Activated CD4-positive, alpha-beta T cell treated with anti-CD3 and anti-CD28 coated beads for 36 hours (primary cell): ENCODE measurements at regions not wholly inside any gene's neighbourhood (a gene's known extent, or its start where the extent isn't known, plus 50 kb on each side); places are given as distances from the start of the nearest gene placed in this dataset.

ENCODE experiments used
- ATAC-seq: fragments of 200-7000 bp; cut with Tn5 transposase; one replicate; pipeline ENCODE4 v1.10.0; 2021; ENCODE audit warnings: mild to moderate bottlenecking, moderate library complexity
- CTCF ChIA-PET: fragments of 350-600 bp; sonication (Branson Sonifier 250); formaldehyde crosslinking; loops from one replicate; lab custom pipeline; 2021; ENCODE audit warnings: antibody characterized with exemption; lab: Charles Lee
- POLR2A ChIA-PET: fragments of 350-600 bp; sonication (Branson Sonifier 250); formaldehyde crosslinking; loops from one replicate; lab custom pipeline; 2021; ENCODE audit warnings: antibody characterized with exemption, inconsistent platforms; lab: Charles Lee
- DNase-seq: peaks from one replicate; pipeline ENCODE4 v3.0.0-alpha.2; 2020
- H3K27ac Mint-ChIP-seq: one replicate; pipeline ENCODE4 v1.8.0; 2021; ENCODE audit warnings: mixed read lengths
- H3K27me3 Mint-ChIP-seq: one replicate; pipeline ENCODE4 v1.8.0; 2021; ENCODE audit warnings: mixed read lengths
- H3K36me3 Mint-ChIP-seq: one replicate; pipeline ENCODE4 v1.8.0; 2021; ENCODE audit warnings: low read depth, mixed read lengths
- H3K4me1 Mint-ChIP-seq: one replicate; pipeline ENCODE4 v1.8.0; 2021; ENCODE audit warnings: mixed read lengths
- H3K4me3 Mint-ChIP-seq: one replicate; pipeline ENCODE4 v1.8.0; 2021; ENCODE audit warnings: mild to moderate bottlenecking, moderate library complexity, mixed read lengths
- H3K9me3 Mint-ChIP-seq: one replicate; pipeline ENCODE4 v1.8.0; 2021; ENCODE audit warnings: low read depth, mixed read lengths
- intact Hi-C, 2 experiments: fragments of 100-400 bp; cut with DNase I in 1 of 2; cut with micrococcal nuclease in 1 of 2; formaldehyde crosslinking; loops; one replicate each; pipeline versions ENCODE4 v1.14.2 to v1.15.1; 2022 to 2024; cut with DNase I, micrococcal nuclease

DNA sequence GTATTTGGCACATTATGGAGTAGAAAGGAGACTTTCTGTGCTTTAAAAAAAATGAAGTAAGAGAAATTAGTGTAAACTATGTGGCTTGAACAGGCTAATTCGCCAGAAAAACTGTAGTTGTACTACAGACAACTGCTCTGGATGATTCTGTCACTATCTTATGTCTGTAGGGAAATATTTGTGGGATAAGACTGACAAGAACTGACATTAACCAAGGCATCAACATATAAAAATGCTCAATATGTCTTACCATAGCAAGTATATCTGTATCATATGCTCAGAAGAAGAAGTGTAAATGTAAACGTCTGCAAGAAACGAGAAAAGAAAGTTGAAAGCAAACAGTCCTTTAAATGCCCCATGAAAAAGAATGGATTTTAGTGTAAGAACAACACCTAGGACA, 1545.0 kb downstream of the CDH8 start:
- ChIA-PET POLR2A (no interaction called here), CTCF (no interaction called here)
- no peaks in the 10 kb centered on the region for H3K36me3 Mint-ChIP-seq
- H3K27me3 Mint-ChIP-seq = no peaks in the 10 kb centered on the region
- peaks cover 17% of the 10 kb centered on the region for H3K9me3 Mint-ChIP-seq
- H3K4me3 Mint-ChIP-seq = no peak overlapping the region
- ATAC-seq = no peak
- intact Hi-C loops = no loop called here
- no peaks in the 10 kb centered on the region for H3K4me1 Mint-ChIP-seq
- DNase-seq = no peak
- H3K27ac Mint-ChIP-seq = no peak overlapping the region

DNA sequence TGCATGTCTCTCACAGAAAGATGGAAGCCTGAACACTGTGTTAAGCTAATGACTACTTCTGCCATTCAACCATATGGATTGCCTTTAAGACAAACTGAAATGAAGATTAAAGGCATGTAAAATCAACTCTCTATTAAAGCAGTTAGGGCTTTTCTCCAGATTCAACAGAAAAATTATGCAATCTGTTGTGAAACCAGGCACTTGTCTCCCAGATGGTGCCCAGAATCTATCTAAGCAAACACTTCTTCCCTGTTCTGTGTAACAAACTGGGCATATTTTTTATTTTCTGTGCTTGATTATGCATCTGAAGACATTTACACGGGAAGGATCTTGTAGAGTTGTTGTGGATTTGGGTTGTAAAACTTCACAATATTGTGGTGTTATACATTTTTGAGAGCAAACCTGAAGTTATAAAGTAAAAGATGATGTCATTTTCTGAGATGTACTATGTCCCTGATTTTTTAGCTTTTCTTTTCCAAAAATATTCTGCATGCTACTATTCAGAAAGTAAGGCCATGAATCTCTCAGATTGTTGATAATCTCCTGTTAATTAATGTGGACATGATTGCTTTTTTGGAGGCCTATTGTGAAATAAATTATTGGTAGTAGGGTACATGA, 1550.3 kb downstream of the CDH8 start:
- intact Hi-C loops = no loop called here
- ATAC-seq (no peak), DNase-seq (no peak)
- Mint-ChIP-seq H3K27ac (no peak overlapping the region), H3K27me3 (no peaks in the 10 kb centered on the region), H3K36me3 (no peaks in the 10 kb centered on the region), H3K4me3 (no peak overlapping the region), H3K4me1 (no peaks in the 10 kb centered on the region), H3K9me3 (peaks cover 15% of the 10 kb centered on the region)
- ChIA-PET POLR2A (no interaction called here), CTCF (no interaction called here)

DNA sequence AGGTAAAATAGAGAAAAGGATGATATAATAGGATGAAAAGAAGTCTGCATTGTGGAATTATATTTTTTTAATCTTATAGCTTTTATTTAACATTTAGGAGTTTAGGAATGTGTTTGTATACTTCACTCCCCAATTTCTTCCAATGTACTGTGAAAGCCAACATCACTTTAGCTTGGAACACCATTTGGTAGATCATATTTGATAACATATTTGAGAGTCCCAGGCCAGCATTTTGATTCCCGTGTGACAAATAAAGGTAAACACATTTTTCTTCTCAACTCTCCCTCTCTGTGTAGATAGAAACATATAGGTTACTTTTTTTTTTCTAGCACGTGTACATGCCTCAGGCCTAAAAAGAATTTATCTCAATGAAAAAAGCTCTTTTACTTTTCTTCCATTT, 1551.3 kb downstream of the CDH8 start:
- ChIA-PET CTCF (no interaction called here), POLR2A (no interaction called here)
- H3K4me1 Mint-ChIP-seq = no peaks in the 10 kb centered on the region
- no peak overlapping the region for H3K27ac Mint-ChIP-seq
- peaks cover 14% of the 10 kb centered on the region for H3K9me3 Mint-ChIP-seq
- intact Hi-C loops = no loop called here
- no peaks in the 10 kb centered on the region for H3K27me3 Mint-ChIP-seq
- no peaks in the 10 kb centered on the region for H3K36me3 Mint-ChIP-seq
- ATAC-seq (no peak), DNase-seq (no peak)
- no peak overlapping the region for H3K4me3 Mint-ChIP-seq

DNA sequence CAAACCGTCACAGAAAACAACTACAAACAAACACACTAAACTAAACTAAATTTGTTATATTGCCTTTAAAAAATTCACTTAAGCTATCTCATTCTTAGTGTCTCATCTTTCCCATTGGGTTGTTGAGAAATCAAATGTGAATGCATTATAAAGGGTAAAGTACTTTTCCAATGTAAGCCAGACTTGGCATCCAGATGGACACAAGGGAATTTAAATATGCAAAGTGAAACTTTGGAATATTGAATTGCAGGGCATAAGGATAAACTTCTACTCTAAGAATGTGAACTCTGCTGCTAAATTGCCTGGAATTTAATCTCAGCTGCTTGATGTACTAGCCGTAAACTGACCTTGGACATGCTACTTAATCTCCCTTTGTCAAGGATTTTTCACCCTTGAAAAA, 1554.6 kb downstream of the CDH8 start:
- POLR2A ChIA-PET = no interaction called here
- Mint-ChIP-seq H3K9me3 (peaks cover 9% of the 10 kb centered on the region), H3K36me3 (no peaks in the 10 kb centered on the region), H3K4me3 (no peak overlapping the region), H3K27me3 (no peaks in the 10 kb centered on the region), H3K27ac (no peak overlapping the region), H3K4me1 (no peaks in the 10 kb centered on the region)
- CTCF ChIA-PET = no interaction called here
- ATAC-seq (no peak), DNase-seq (no peak)
- intact Hi-C loops = no loop called here

DNA sequence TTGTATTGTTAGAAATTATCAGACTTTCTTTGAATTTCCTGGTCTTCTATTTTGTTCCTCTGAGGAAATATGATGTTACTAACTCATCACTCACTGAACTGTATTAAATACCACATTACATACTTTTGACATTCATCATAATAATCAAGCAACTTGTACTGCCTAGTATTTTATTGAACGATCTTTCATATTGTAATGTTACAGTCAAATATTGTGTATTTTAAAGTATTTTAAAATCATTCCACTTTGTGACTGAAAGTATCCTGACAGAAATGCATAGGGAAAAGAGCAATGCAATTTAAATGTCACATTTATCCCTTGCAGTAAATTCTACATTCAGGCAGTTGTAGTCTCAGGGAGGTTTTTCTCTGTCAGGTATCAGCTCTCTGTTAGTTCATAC, 1557.4 kb downstream of the CDH8 start:
- no peaks in the 10 kb centered on the region for H3K36me3 Mint-ChIP-seq
- peaks cover 15% of the 10 kb centered on the region for H3K9me3 Mint-ChIP-seq
- ChIA-PET CTCF (interaction anchor here (1.1 kb wide), 1 partner anchor 39 kb away, joined by 3 read pairs; no protein-coding TSS in a partner anchor), POLR2A (no interaction called here)
- intact Hi-C loops = no loop called here
- H3K27ac Mint-ChIP-seq = no peak overlapping the region
- ATAC-seq = no peak
- H3K4me3 Mint-ChIP-seq = no peak overlapping the region
- DNase-seq = no peak
- H3K27me3 Mint-ChIP-seq = no peaks in the 10 kb centered on the region
- no peaks in the 10 kb centered on the region for H3K4me1 Mint-ChIP-seq

DNA sequence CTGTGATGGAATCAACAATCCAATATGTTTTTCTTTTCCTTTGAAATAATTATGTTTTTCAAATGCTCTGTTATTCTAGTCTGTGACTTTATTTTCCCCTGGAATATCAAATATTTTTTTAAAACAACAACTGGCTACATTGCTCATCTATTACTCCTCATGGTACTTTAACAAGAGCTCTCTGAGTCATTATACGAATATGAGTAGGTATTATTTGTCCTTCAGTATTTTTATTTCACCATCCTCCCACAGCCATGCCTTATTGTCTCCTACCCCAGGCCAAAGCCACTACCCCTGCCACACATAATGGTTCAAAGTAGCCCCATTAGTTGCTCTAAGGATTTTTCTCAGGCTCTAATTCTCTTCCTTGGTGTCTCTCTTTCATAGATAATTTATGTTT, 1572.3 kb downstream of the CDH8 start:
- intact Hi-C loops = no loop called here
- peaks cover 22% of the 10 kb centered on the region for H3K9me3 Mint-ChIP-seq
- no peaks in the 10 kb centered on the region for H3K27me3 Mint-ChIP-seq
- DNase-seq (no peak), ATAC-seq (no peak)
- no peaks in the 10 kb centered on the region for H3K36me3 Mint-ChIP-seq
- ChIA-PET POLR2A (no interaction called here), CTCF (no interaction called here)
- H3K27ac Mint-ChIP-seq = no peak overlapping the region
- no peak overlapping the region for H3K4me3 Mint-ChIP-seq
- no peaks in the 10 kb centered on the region for H3K4me1 Mint-ChIP-seq

DNA sequence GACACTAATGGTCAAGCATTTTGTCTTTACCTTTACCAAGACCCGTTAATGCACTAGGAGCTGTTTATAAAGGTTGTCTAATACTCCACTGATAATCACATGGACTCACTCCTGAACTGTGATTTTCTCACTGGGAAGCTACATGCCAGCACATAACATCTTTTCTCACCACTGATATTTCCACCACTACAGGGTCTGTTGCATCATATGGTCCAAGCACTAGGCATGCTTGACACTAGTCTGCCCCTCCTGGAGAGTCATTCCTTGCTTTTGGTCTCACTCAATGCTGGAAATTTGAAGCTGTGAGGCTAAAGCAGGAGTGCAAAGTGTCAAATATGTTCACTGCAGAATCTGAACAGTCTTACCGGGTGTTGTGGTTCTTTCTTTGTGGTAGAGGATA, 1576.8 kb downstream of the CDH8 start:
- Mint-ChIP-seq H3K4me1 (no peaks in the 10 kb centered on the region), H3K27ac (no peak overlapping the region), H3K27me3 (no peaks in the 10 kb centered on the region), H3K9me3 (peaks cover 14% of the 10 kb centered on the region), H3K36me3 (no peaks in the 10 kb centered on the region), H3K4me3 (no peak overlapping the region)
- CTCF ChIA-PET = interaction anchor here (0.7 kb wide), 1 partner anchor 140 kb away, joined by 3 read pairs; no protein-coding TSS in a partner anchor
- DNase-seq = no peak
- no peak for ATAC-seq
- intact Hi-C loops = no loop called here
- POLR2A ChIA-PET = no interaction called here

DNA sequence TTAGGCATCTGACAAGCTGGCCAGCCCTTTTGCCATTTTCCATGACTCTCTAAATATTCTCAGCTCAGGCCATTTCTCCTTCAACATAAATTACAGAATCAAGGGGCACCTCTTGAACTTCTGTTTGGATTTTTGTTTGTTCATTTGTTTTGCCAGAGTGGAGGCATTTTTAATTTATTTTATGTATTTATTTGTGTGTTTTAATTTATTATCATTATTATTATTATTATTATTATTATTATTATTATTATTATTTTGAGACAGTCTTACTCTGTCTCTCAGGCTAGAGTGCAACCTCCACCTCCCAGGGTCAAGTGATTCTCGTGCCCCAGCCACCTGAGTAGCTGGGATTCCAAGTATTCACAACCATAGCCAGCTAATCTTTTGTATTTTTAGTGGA, 1578.0 kb downstream of the CDH8 start:
- H3K27ac Mint-ChIP-seq = no peak overlapping the region
- intact Hi-C loops = no loop called here
- H3K36me3 Mint-ChIP-seq = no peaks in the 10 kb centered on the region
- H3K9me3 Mint-ChIP-seq = peaks cover 14% of the 10 kb centered on the region
- no peaks in the 10 kb centered on the region for H3K27me3 Mint-ChIP-seq
- ATAC-seq (no peak), DNase-seq (no peak)
- CTCF ChIA-PET = no interaction called here
- H3K4me3 Mint-ChIP-seq = no peak overlapping the region
- no peaks in the 10 kb centered on the region for H3K4me1 Mint-ChIP-seq
- POLR2A ChIA-PET = no interaction called here

DNA sequence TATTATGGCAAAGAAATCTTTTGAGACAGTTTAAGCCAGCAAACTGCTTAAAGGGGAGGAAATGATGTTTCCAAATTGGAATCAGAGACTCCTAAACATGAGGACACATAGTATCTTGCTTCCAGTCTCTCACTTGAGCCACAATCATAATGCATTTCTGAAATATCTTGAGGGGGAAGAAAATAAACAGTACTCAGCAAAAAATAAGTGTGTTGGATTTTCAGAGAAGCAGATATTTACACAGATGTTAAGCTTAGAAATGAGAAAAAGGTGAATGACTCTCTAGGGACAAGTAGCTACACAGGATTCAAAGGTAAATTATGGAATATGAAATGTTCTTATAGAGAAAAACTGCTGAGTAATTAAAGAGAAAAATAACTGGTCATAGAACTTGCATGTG, 1583.6 kb downstream of the CDH8 start:
- H3K36me3 Mint-ChIP-seq = no peaks in the 10 kb centered on the region
- DNase-seq (no peak), ATAC-seq (no peak)
- intact Hi-C loops = no loop called here
- ChIA-PET POLR2A (no interaction called here), CTCF (no interaction called here)
- H3K9me3 Mint-ChIP-seq = peaks cover 17% of the 10 kb centered on the region
- no peaks in the 10 kb centered on the region for H3K27me3 Mint-ChIP-seq
- no peaks in the 10 kb centered on the region for H3K4me1 Mint-ChIP-seq
- H3K27ac Mint-ChIP-seq = no peak overlapping the region
- no peak overlapping the region for H3K4me3 Mint-ChIP-seq

DNA sequence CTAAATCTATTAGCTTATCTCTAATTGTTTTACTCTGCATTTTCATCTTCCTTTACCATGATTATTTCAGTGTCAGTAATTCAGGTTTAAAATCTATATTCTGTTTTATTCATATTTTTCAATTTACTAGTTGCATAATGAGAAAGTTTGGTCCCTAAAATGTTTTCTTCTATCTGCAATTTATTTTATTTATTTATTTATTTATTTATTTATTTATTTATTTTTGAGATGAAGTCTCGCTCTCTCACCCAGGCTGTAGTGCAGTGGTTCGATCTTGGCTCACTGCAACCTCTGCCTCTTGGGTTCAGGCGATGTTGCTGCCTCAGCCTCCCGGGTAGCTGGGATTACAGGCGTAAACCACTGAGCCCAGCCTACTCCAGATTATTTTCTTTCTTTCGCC, 1597.3 kb downstream of the CDH8 start:
- H3K27ac Mint-ChIP-seq = no peak overlapping the region
- intact Hi-C loops = no loop called here

DNA sequence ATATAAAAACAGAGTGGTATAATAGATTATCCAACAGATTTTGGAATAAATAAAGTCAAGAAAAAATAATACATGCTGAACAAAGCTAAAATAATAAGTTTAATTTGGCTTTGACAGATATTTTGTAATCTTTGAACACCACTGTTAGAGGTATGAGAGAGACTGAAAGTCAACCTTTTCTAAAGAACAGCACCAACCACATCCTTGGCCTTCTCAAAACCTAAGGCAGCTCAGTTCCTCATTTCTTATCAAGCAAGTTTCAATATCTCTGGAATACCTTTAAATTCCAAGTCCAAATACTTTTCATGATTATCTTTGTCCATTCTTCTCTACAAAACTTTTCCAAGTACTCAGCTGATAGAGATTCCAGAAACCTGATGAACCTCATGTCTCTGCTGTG, 1603.8 kb downstream of the CDH8 start:
- ChIA-PET POLR2A (no interaction called here), CTCF (no interaction called here)
- no peaks in the 10 kb centered on the region for H3K36me3 Mint-ChIP-seq
- peaks cover 15% of the 10 kb centered on the region for H3K9me3 Mint-ChIP-seq
- no peak overlapping the region for H3K4me3 Mint-ChIP-seq
- ATAC-seq = no peak
- no peaks in the 10 kb centered on the region for H3K4me1 Mint-ChIP-seq
- intact Hi-C loops = no loop called here
- no peak overlapping the region for H3K27ac Mint-ChIP-seq
- no peak for DNase-seq
- no peaks in the 10 kb centered on the region for H3K27me3 Mint-ChIP-seq

More for the DNA sequence above, 1597.3 kb downstream of the CDH8 start:
- CTCF ChIA-PET = no interaction called here
- no peaks in the 10 kb centered on the region for H3K4me1 Mint-ChIP-seq
- no peak overlapping the region for H3K4me3 Mint-ChIP-seq
- no peak for ATAC-seq
- POLR2A ChIA-PET = no interaction called here
- no peaks in the 10 kb centered on the region for H3K27me3 Mint-ChIP-seq
- no peaks in the 10 kb centered on the region for H3K36me3 Mint-ChIP-seq
- peaks cover 6% of the 10 kb centered on the region for H3K9me3 Mint-ChIP-seq
- DNase-seq = no peak

DNA sequence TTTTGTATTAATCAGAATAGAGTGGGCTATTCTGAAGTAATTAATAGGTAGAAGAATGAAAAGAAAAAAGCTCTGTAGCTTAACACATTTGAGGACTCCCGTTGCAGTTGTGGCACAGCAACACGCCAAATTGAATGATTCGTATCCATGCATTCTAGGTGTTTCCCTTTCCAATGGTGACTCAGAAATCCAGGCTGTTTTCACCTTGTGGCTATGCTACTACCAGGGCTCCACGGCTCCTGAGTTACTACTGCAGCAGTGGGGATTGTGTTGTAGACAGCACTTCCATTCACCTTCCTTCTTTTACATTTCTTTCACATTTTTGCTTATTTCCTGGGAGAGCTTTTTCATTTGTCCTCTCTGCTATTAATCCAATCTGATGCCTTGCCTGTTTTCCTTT, 1616.4 kb downstream of the CDH8 start:
- Mint-ChIP-seq H3K4me3 (no peak overlapping the region), H3K36me3 (no peaks in the 10 kb centered on the region), H3K27ac (no peak overlapping the region), H3K9me3 (peaks cover 14% of the 10 kb centered on the region), H3K27me3 (no peaks in the 10 kb centered on the region), H3K4me1 (no peaks in the 10 kb centered on the region)
- DNase-seq (no peak), ATAC-seq (no peak)
- CTCF ChIA-PET = no interaction called here
- intact Hi-C loops = no loop called here
- POLR2A ChIA-PET = no interaction called here

DNA sequence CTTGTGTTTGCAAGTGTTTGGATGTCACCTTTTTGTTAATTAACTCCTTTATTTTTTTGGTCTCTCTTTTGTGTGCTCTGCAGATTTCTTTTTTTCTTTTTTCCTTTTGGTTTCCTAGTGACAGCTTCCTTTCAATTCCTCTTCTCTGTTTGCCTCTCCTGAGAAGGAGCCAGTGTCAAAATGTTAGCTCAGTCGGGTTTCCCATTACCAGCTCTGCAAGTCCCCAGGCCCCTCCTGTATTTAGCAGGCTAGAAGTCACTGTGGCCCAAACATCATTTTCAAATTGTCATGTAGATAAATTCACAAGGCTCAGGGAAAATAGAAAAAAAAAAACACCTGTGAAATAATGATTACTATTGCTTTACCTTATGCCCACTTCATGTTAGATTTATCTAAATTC, 1621.6 kb downstream of the CDH8 start:
- Mint-ChIP-seq H3K27me3 (no peaks in the 10 kb centered on the region), H3K27ac (no peak overlapping the region), H3K4me1 (no peaks in the 10 kb centered on the region), H3K9me3 (peaks cover 16% of the 10 kb centered on the region), H3K4me3 (no peak overlapping the region), H3K36me3 (no peaks in the 10 kb centered on the region)
- ChIA-PET POLR2A (no interaction called here), CTCF (no interaction called here)
- DNase-seq = no peak
- intact Hi-C loops = no loop called here
- no peak for ATAC-seq
